Small intestine (tissue), 7 donors: ENCODE measurements at regions not wholly inside any gene's neighbourhood (a gene's known extent, or its start where the extent isn't known, plus 50 kb on each side); places are given as distances from the start of the nearest gene placed in this dataset.

Experiments
- DNase-seq, 2 donors: peaks; one replicate each; pipeline versions ENCODE4 v3.0.0 to v3.0.0-alpha.2; 2013
- FAIRE-seq: peaks from 2 replicates; lab custom pipeline; 2012; peaks lifted over from hg19 to GRCh38; lab: Jason Lieb, UNC
- H3K27ac ChIP-seq, 3 donors: one replicate each; pipeline ENCODE4 v1.5.1; 2013; ENCODE audit warnings: low read length in 2 of 3, mild to moderate bottlenecking in 2 of 3, control low read depth in 1 of 3, inconsistent platforms in 1 of 3, low read depth in 1 of 3, moderate library complexity in 1 of 3
- H3K27me3 ChIP-seq, 3 donors: one replicate each; pipeline ENCODE4 v1.6.1; 2013; ENCODE audit warnings: low read length in 3 of 3, inconsistent platforms in 1 of 3; ENCODE audit not compliant: control insufficient read depth in 3 of 3, insufficient read depth in 3 of 3
- H3K36me3 ChIP-seq, 3 donors: one replicate each; pipeline ENCODE4 v1.6.1; 2013; ENCODE audit warnings: low read length in 3 of 3, inconsistent platforms in 1 of 3, low read depth in 1 of 3, mild to moderate bottlenecking in 1 of 3, moderate library complexity in 1 of 3; ENCODE audit not compliant: control insufficient read depth in 3 of 3, insufficient read depth in 2 of 3
- H3K4me1 ChIP-seq, 3 donors: one replicate each; pipeline ENCODE4 v1.6.1; 2013; ENCODE audit warnings: low read length in 2 of 3, inconsistent platforms in 1 of 3, low read depth in 1 of 3, mild to moderate bottlenecking in 1 of 3, moderate library complexity in 1 of 3; ENCODE audit not compliant: control insufficient read depth in 3 of 3, insufficient read depth in 2 of 3
- H3K4me3 ChIP-seq, 3 donors: one replicate each; pipeline ENCODE4 v1.5.1; 2013; ENCODE audit warnings: low read length in 3 of 3, control low read depth in 1 of 3, inconsistent platforms in 1 of 3, low read depth in 1 of 3, mild to moderate bottlenecking in 1 of 3, moderate library complexity in 1 of 3
- H3K9me3 ChIP-seq, 2 donors: one replicate each; pipeline ENCODE4 v1.6.1; 2013; ENCODE audit warnings: low read depth in 1 of 2, low read length in 1 of 2; ENCODE audit not compliant: control insufficient read depth in 2 of 2, insufficient read depth in 1 of 2
- WGBS, 3 donors: extraction: QIAGEN DNeasy Blood & Tissue Kit; methylation state at CpG; one replicate each; pipeline ENCODE4 v1.1.7; 2013; 5-methylcytosine and 5-hydroxymethylcytosine counted together
- donor health status: healthy with polysubstance abuse.
- donor health status: control.
- donor health status: control.
- donor health status: Bipolar disorder and iron deficiency.
- donor health status: healthy.

GRCh38 chr2:10964052-10964790 is 52.5 kb downstream of the KCNF1 start:
- peak overlapping the region in 2 of 3 donors; percentile 17 to 37 for H3K27ac ChIP-seq
- H3K27me3 ChIP-seq: peaks cover 0 to 2% (median 0%) of the 10 kb centered on the region in 3 donors
- WGBS, 3 donors: 52 to 63% (median 59%) methylated on average over 14 of the region's 14 CpGs
- no peak for FAIRE-seq
- no peak for DNase-seq
- H3K36me3 ChIP-seq: no peaks in the 10 kb centered on the region
- no peaks in the 10 kb centered on the region for H3K9me3 ChIP-seq
- H3K4me3 ChIP-seq: no peak overlapping the region
- H3K4me1 ChIP-seq: no peaks in the 10 kb centered on the region

GRCh38 chr2:10965241-10965843 is 53.6 kb downstream of the KCNF1 start:
- Histone ChIP-seq H3K9me3 (no peaks in the 10 kb centered on the region), H3K27ac (no peak overlapping the region), H3K27me3 (peaks cover 0 to 2% (median 0%) of the 10 kb centered on the region in 3 donors), H3K4me1 (no peaks in the 10 kb centered on the region), H3K4me3 (no peak overlapping the region), H3K36me3 (no peaks in the 10 kb centered on the region)
- DNase-seq (no peak), FAIRE-seq (no peak)
- WGBS, 3 donors: 89 to 93% (median 91%) methylated on average over 19 of the region's 19 CpGs

GRCh38 chr2:10966056-10966455 is 54.3 kb downstream of the KCNF1 start:
- no peak overlapping the region for H3K4me3 ChIP-seq
- FAIRE-seq: no peak
- WGBS, 3 donors: 76 to 88% (median 78%) methylated on average over 7 of the region's 7 CpGs
- H3K9me3 ChIP-seq: no peaks in the 10 kb centered on the region
- H3K36me3 ChIP-seq: no peaks in the 10 kb centered on the region
- H3K4me1 ChIP-seq: no peaks in the 10 kb centered on the region
- no peak overlapping the region for H3K27ac ChIP-seq
- H3K27me3 ChIP-seq: peaks cover 0 to 2% (median 0%) of the 10 kb centered on the region in 3 donors
- no peak for DNase-seq

DNA sequence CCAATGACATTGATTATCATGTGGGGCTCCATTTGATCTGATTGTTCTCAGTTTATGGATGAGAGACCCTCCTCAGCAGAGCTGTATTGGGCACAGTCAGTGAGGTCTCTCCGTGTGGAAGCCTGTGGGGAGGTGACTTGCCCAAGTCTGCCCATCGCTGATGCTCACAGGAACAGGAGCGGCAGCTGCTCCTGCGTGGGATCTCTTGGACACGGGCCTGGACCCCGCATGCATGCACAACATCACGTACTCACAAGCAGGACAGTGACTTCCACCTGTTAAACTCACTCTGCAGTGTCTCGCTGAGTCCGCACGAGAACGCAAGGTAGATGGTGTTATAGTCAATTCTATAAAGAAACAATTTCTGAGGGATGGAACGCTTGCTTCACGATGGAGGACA is 55.0 kb downstream of the KCNF1 start:
- Histone ChIP-seq H3K4me1 (no peaks in the 10 kb centered on the region), H3K27ac (no peak overlapping the region), H3K36me3 (no peaks in the 10 kb centered on the region), H3K27me3 (peaks cover 0 to 5% (median 0%) of the 10 kb centered on the region in 3 donors), H3K9me3 (no peaks in the 10 kb centered on the region), H3K4me3 (no peak overlapping the region)
- DNase-seq (no peak), FAIRE-seq (no peak)
- 80 to 89% (median 88%) methylated on average over 13 of the region's 13 CpGs for WGBS, 3 donors

DNA sequence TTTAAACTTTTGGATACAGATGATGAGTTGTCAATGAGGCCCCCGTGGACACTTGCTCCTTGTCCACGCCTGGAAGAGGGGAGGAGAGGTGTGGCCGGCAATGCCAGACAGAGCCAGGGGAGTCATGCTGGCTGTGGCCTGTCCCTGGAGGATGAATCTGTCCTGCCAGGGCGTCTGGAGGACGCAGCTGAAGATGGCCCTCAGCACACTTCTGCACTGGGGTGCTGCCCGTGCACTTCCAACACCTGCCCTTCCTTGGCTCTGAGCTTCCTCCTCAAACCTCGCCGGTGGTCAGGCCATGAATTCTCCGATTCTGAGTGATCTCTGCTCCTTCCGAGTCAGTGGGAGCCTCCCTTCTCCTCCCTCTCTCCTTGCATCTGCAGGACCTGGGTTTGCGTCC is 56.4 kb downstream of the KCNF1 start:
- no peaks in the 10 kb centered on the region for H3K4me1 ChIP-seq
- no peak overlapping the region for H3K27ac ChIP-seq

DNA sequence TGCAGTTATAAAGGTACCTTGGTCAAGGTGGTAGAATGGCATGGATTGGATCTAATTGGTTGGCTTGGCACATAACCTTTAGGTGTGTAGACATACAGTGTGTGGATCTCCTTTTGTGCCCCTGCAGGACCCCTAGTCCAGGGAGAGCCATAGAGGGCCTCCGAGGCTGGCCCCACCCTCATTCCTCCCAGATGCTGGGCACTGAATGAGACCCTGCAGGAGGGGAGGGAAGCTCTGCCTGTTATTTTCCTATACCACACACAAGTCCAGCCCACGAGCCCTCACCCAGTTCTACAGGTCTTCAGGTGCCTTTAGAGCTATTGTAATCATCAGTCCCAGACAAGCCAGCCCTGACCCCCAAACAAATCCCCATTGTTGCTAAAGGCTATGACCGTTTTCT is 58.9 kb downstream of the KCNF1 start:
- Histone ChIP-seq H3K4me3 (no peak overlapping the region), H3K4me1 (no peaks in the 10 kb centered on the region), H3K27me3 (peaks cover 0 to 10% (median 0%) of the 10 kb centered on the region in 3 donors), H3K9me3 (no peaks in the 10 kb centered on the region), H3K36me3 (no peaks in the 10 kb centered on the region), H3K27ac (no peak overlapping the region)
- 25 to 38% (median 28%) methylated on average over 3 of the region's 3 CpGs for WGBS, 3 donors
- DNase-seq (no peak), FAIRE-seq (no peak)

More for the DNA sequence above, 56.4 kb downstream of the KCNF1 start:
- no peak overlapping the region for H3K4me3 ChIP-seq
- 62 to 78% (median 71%) methylated on average over 11 of the region's 11 CpGs for WGBS, 3 donors
- no peak for FAIRE-seq
- no peaks in the 10 kb centered on the region for H3K9me3 ChIP-seq
- no peaks in the 10 kb centered on the region for H3K36me3 ChIP-seq
- H3K27me3 ChIP-seq: peaks cover 0 to 5% (median 0%) of the 10 kb centered on the region in 3 donors
- no peak for DNase-seq

- H3K36me3 ChIP-seq: no peaks in the 10 kb centered on the region
- 78 to 88% (median 78%) methylated on average over 15 of the region's 15 CpGs for WGBS, 3 donors
- H3K4me1 ChIP-seq: no peaks in the 10 kb centered on the region
- DNase-seq (no peak), FAIRE-seq (no peak)
- no peak overlapping the region for H3K27ac ChIP-seq
- H3K9me3 ChIP-seq: no peaks in the 10 kb centered on the region
- no peak overlapping the region for H3K4me3 ChIP-seq
- peaks cover 0 to 10% (median 0%) of the 10 kb centered on the region in 3 donors for H3K27me3 ChIP-seq
Measured at GRCh38 chr2:10971161-10971887, 59.6 kb downstream of the KCNF1 start.

DNA sequence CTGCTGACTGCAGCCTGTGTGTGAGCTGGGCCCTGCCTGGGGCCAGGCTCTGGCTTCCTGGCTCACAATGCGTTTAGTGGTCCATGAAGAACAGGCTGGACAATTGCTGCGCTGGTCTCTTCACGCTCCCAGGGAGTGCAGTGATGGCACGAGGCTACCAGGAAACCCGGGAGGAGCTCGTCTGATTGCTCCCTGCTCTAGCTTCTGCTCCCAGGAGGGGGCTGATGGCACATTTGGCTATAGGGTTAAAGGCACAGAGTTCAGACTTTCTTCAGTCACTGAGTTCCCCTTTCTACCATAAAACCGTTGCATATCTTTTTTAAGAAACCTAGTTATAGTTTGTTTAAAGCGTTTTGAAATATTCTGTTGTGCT is 60.1 kb downstream of the KCNF1 start:
- no peaks in the 10 kb centered on the region for H3K4me1 ChIP-seq
- DNase-seq (no peak), FAIRE-seq (no peak)
- no peaks in the 10 kb centered on the region for H3K9me3 ChIP-seq
- H3K36me3 ChIP-seq: no peaks in the 10 kb centered on the region
- no peak overlapping the region for H3K4me3 ChIP-seq
- H3K27ac ChIP-seq: no peak overlapping the region
- peaks cover 0 to 11% (median 0%) of the 10 kb centered on the region in 3 donors for H3K27me3 ChIP-seq
- 43 to 53% (median 44%) methylated on average over 8 of the region's 8 CpGs for WGBS, 3 donors
